C4-2B (cell line): ENCODE measurements at regions not wholly inside any gene's neighbourhood (a gene's known extent, or its start where the extent isn't known, plus 50 kb on each side); places are given as distances from the start of the nearest gene placed in this dataset.

Experiments used
- H3K27ac ChIP-seq: fragments of 450-650 bp; 2 replicates; pipeline ENCODE4 v1.5.1; 2017
- ZFX ChIP-seq: fragments of 450-650 bp; IDR thresholded peaks from 2 replicates; pipeline ENCODE4 v1.6.1; 2017
- TF ChIP-seq, protein P1 (sequence below): fragments of 450-650 bp; conservative IDR thresholded peaks from 2 replicates; pipeline ENCODE4 v1.5.1; 2017; ENCODE audit warnings: mild to moderate bottlenecking

DNA sequence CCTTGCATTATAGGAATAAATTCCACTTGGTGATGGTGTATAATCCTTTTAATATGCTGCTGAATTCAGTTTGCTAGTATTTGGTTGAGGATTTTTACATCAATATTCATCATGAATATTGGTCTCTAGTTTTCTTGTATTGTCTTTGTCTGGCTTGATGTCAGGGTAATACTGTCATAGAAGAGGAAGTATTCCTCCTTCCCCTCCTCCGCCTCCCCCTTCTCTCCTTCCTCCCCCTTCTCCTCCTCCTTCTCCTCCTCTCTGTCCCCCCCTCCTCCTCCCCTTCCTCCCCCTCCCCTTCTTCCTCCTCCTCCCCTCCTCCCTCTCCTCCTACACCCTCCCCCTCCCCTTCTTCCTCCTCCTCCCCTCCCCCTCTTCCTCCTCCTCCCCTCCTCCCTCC, 65.8 kb downstream of the RGS12 start:
- TF ChIP-seq ZFX: no peak
- TF ChIP-seq, protein P1, sequence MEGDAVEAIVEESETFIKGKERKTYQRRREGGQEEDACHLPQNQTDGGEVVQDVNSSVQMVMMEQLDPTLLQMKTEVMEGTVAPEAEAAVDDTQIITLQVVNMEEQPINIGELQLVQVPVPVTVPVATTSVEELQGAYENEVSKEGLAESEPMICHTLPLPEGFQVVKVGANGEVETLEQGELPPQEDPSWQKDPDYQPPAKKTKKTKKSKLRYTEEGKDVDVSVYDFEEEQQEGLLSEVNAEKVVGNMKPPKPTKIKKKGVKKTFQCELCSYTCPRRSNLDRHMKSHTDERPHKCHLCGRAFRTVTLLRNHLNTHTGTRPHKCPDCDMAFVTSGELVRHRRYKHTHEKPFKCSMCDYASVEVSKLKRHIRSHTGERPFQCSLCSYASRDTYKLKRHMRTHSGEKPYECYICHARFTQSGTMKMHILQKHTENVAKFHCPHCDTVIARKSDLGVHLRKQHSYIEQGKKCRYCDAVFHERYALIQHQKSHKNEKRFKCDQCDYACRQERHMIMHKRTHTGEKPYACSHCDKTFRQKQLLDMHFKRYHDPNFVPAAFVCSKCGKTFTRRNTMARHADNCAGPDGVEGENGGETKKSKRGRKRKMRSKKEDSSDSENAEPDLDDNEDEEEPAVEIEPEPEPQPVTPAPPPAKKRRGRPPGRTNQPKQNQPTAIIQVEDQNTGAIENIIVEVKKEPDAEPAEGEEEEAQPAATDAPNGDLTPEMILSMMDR: no peak
- H3K27ac ChIP-seq: no peak overlapping the region

DNA sequence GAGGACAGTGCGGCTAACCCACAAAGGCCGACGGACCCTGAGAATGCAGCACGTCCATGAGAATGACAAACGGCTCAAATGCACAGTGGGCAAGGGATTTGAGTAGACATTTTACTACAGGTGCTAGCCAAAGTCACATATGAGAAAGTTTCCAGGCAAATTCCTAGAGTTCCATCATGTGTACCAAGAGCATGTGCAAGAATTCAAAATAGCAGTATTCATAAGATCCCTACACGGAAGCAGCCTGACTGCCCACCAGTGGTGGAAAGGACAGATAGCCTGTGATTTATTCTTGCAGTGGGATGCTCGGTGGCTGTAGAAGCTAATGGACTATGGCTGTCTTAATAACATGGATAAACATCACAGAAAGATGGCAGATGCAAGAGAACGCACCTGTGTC, 68.0 kb downstream of the RGS12 start:
- H3K27ac ChIP-seq: no peak overlapping the region
- TF ChIP-seq ZFX: no peak
- TF ChIP-seq, protein P1: no peak

DNA sequence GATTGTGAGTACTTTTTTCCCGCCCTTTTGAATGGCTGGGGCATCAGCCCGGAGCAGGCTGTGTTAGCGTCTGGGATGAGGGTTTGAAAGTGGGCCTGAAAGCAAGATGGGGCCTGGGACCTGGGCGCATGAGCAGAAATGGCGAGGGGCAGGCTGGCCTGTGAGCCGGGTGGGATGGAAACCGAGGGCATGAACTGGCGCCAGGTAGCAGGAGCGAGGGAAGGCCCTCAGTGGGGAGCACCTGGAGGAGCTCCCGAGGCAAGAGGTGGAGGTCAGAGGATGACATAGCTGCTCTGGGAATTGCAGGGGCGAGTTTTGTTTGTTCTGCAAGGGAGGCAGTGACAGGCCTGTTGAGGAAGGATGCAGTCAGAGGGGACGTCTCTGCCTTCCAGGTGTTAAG, 68.6 kb downstream of the RGS12 start:
- no peak overlapping the region for H3K27ac ChIP-seq
- no peak for TF ChIP-seq ZFX
- TF ChIP-seq, protein P1: no peak

DNA sequence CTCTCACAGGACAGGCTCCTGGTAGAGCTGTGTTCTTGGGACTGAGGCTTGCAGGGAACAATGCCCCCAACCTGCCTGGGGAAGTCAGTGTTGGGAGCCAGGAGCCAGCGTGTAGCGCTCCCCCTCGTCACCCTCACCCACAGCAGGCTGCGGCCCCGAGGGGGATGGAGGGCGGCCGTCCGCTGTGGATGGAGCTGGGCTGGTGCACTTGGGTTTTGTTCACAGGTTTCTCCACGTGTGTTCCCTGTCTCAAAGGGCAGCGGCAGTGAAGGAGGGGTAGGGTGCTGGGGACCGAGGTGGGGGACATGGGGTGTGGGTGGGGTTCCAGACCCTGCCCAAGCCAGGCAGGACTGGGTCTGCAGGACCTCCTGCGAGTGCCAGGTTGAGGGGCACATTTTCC, 69.1 kb downstream of the RGS12 start:
- H3K27ac ChIP-seq: no peak overlapping the region
- TF ChIP-seq, protein P1: no peak
- TF ChIP-seq ZFX: no peak

DNA sequence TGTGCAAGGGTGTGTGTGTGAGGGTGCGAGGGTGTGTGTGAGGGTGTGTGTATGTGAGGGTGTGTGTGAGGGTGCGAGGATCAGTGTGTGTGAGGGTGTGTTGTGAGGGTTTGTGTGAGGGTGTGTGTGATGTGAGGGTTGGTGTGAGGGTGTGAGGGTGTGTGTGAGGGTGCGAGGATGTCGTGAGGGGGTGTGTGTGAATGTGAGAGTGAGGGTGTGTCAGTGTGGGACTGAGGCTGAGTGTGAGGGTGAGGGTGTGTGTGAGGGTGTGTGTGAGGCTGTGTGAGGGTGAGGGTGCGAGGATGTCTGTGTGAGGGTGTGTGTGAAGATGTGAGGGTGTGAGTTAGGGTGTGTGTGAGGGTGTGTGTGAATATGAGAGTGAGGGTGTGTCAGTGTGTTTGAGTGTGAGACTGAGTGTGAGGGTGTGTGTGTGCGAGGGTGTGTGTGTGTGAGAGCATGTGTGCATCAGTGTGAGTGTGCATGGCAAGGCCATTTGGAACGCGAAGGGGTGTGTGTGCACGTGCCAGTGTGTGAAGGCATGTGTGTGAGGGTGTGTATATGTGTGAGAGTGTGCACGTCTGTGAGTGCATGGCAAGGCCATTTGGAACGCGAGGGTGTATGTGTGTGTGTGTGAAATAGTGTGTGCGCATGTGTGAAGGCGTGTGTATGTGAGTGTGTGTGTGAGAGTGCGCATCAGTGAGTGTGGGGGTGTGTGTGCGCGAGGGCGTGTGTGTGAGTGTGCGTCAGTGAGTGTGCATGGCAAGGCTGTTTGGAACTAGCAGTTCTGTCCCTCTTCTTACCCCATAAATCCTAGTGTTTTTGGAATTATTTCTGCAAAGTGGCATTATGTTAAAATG, 69.8 kb downstream of the RGS12 start:
- TF ChIP-seq, protein P1: no peak
- TF ChIP-seq ZFX: no peak
- no peak overlapping the region for H3K27ac ChIP-seq

DNA sequence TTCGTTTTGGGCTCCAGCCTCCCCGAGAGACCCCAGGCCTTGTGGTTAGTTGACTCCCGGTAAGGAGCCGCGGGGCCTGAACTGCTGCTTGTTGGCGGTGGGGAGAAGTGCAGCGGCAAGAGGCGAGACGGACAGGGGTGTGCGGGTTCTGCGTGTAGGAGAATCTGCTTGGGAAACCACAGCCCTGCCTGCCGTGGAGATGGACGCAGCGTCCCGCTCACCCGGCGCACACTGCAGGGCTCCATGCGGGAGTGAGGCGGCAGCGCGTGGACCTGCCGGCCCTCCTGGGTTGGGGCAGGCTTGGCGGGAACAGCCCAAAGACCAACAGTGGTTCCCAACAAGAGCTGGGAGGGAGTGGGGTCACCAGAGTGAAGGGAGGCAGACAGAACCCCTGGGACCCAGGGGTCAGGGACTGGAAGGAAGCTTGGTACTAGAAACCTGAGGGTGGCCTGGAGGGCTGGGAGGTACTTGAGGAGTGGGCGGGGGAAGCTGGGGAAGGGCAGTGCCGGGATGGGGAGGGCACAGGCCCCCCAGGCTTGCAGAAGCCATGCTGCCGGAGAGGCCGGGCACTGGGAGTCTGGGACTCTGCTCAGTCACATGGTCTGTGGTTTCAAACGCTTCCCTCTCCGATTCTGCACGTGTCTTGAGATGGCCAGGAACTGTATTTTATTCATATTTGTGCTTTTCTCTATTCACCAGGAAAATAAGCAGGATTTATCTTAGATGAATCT, 70.8 kb downstream of the RGS12 start:
- no peak overlapping the region for H3K27ac ChIP-seq
- no peak for TF ChIP-seq ZFX
- TF ChIP-seq, protein P1: no peak

DNA sequence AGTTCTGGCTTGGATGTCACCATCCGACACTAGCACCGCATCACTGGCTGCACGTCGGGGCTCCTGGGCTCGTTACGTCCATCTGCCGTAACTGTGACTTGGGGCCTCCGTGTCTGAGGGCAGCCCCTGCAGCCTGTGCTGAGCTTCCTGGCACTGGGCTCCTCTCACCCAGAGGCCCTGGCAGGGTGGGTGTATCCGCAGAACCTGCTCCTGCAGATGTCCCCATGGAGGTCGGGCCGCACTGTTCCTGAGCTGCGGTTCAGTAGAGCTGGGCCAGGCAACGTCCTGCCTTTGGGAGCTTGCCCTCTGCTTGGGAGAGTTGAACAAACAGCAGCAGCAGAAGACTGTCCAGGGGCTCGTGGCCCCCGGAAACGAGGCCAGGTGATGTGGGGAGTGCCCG, 71.4 kb downstream of the RGS12 start:
- TF ChIP-seq, protein P1: no peak
- TF ChIP-seq ZFX: no peak
- no peak overlapping the region for H3K27ac ChIP-seq
